ENCODE measurements at regions not wholly inside any gene's neighbourhood (a gene's known extent, or its start where the extent isn't known, plus 50 kb on each side); places are given as distances from the start of the nearest gene placed in this dataset.

GRCh38 chr9:35540315-35540714 is 50.4 kb downstream of the RUSC2 start:
- no peak for DNase-seq

- DNase-seq = no peak
These were observed 56.9 kb downstream of the RUSC2 start for GRCh38 chr9:35546853-35547252.

GRCh38 chr9:35547889-35548418 is 57.1 kb upstream of the TESK1 start:
- no peak for DNase-seq

GRCh38 chr9:35548571-35548970 is 56.5 kb upstream of the TESK1 start:
- no peak for DNase-seq

GRCh38 chr9:35549441-35549840 is 55.6 kb upstream of the TESK1 start:
- no peak for DNase-seq

GRCh38 chr9:35552376-35552775 is 52.7 kb upstream of the TESK1 start:
- DNase-seq = no peak

- DNase-seq = no peak
These were observed 52.2 kb upstream of the TESK1 start for GRCh38 chr9:35552837-35553236.

- peak; percentile 51 for DNase-seq
These were observed 51.2 kb upstream of the TESK1 start for GRCh38 chr9:35553670-35554543.

- no peak for DNase-seq
These were observed 49.8 kb upstream of the TESK1 start for GRCh38 chr9:35555246-35555701.
